SHP77 treated with DMSO at 0.1 percent for 48 hours (cell line): ENCODE measurements at regions not wholly inside any gene's neighbourhood (a gene's known extent, or its start where the extent isn't known, plus 50 kb on each side); places are given as distances from the start of the nearest gene placed in this dataset.

Experiments used
- DNase-seq: peaks from one replicate; lab custom pipeline; 2025; lab: John Stamatoyannopoulos, UW

- DNase-seq = no peak
Measured at GRCh38 chr22:26894362-26894761, 237.0 kb downstream of the MIAT start.

- DNase-seq = peak; percentile 8
Measured at GRCh38 chr22:26894766-26895485, 237.5 kb downstream of the MIAT start.

- DNase-seq = no peak
Measured at GRCh38 chr22:26897384-26897783, 240.0 kb downstream of the MIAT start.

- DNase-seq = peak; percentile 35
Measured at GRCh38 chr22:26898946-26899605, 241.7 kb downstream of the MIAT start.

GRCh38 chr22:26900787-26901186, 243.4 kb downstream of the MIAT start:
- DNase-seq = no peak

- DNase-seq = no peak
Measured at GRCh38 chr22:26901198-26901816, 243.9 kb downstream of the MIAT start.

GRCh38 chr22:26902401-26903029, 245.1 kb downstream of the MIAT start:
- DNase-seq = no peak

- DNase-seq = no peak
Measured at GRCh38 chr22:26903030-26903856, 245.9 kb downstream of the MIAT start.

GRCh38 chr22:26904483-26904882, 247.1 kb downstream of the MIAT start:
- no peak for DNase-seq

GRCh38 chr22:26905076-26905475, 247.7 kb downstream of the MIAT start:
- DNase-seq = no peak

- DNase-seq = no peak
Measured at GRCh38 chr22:26905640-26906039, 248.3 kb downstream of the MIAT start.

GRCh38 chr22:26906464-26906863, 249.1 kb downstream of the MIAT start:
- peak; percentile 16 for DNase-seq

GRCh38 chr22:26907366-26907765, 250.0 kb downstream of the MIAT start:
- DNase-seq = no peak

GRCh38 chr22:26910845-26911244, 253.5 kb downstream of the MIAT start:
- no peak for DNase-seq

- no peak for DNase-seq
Measured at GRCh38 chr22:26912655-26913345, 255.4 kb downstream of the MIAT start.

- no peak for DNase-seq
Measured at GRCh38 chr22:26914519-26915185, 257.3 kb downstream of the MIAT start.

- DNase-seq = no peak
Measured at GRCh38 chr22:26916236-26916635, 258.8 kb downstream of the MIAT start.

GRCh38 chr22:26918226-26918625, 260.8 kb downstream of the MIAT start:
- DNase-seq = no peak

GRCh38 chr22:26921726-26922125, 264.3 kb downstream of the MIAT start:
- no peak for DNase-seq

GRCh38 chr22:26922806-26923205, 265.4 kb downstream of the MIAT start:
- no peak for DNase-seq

- no peak for DNase-seq
Measured at GRCh38 chr22:26923531-26923930, 266.1 kb downstream of the MIAT start.
